ENCODE measurements at regions not wholly inside any gene's neighbourhood (a gene's known extent, or its start where the extent isn't known, plus 50 kb on each side); places are given as distances from the start of the nearest gene placed in this dataset.

- H3K27ac ChIP-seq = no peak overlapping the region
- H2AFZ ChIP-seq = no peak overlapping the region
- H3K27me3 ChIP-seq (ENCODE audit: control insufficient read depth, insufficient read depth, low read length) = no peaks in the 10 kb centered on the region
- no peaks in the 10 kb centered on the region for H3K79me2 ChIP-seq
- H3K9ac ChIP-seq = no peak overlapping the region
- no peak overlapping the region for H3K4me3 ChIP-seq (ENCODE audit: low read depth, low read length)
- H3K4me2 ChIP-seq (ENCODE audit: low read length) = no peak overlapping the region
- H3K36me3 ChIP-seq (ENCODE audit: control insufficient read depth, insufficient read depth, low read length) = no peaks in the 10 kb centered on the region
- H3K9me3 ChIP-seq (ENCODE audit: control insufficient read depth, low read length) = no peaks in the 10 kb centered on the region
- H3K4me1 ChIP-seq = no peaks in the 10 kb centered on the region
- TF ChIP-seq CTCF (IDR thresholded peaks at IDR 0.05) = no peak
These were observed 163.4 kb upstream of the FREM1 start for GRCh38 chr9:15073620-15074019.

- no peaks in the 10 kb centered on the region for H3K27me3 ChIP-seq (ENCODE audit: control insufficient read depth, insufficient read depth, low read length)
- TF ChIP-seq CTCF (IDR thresholded peaks at IDR 0.05) = no peak
- H3K36me3 ChIP-seq (ENCODE audit: control insufficient read depth, insufficient read depth, low read length) = no peaks in the 10 kb centered on the region
- no peak overlapping the region for H3K9ac ChIP-seq
- H3K4me1 ChIP-seq = no peaks in the 10 kb centered on the region
- no peak overlapping the region for H2AFZ ChIP-seq
- no peaks in the 10 kb centered on the region for H3K79me2 ChIP-seq
- no peak overlapping the region for H3K4me3 ChIP-seq (ENCODE audit: low read depth, low read length)
- H3K27ac ChIP-seq = no peak overlapping the region
- no peaks in the 10 kb centered on the region for H3K9me3 ChIP-seq (ENCODE audit: control insufficient read depth, low read length)
- H3K4me2 ChIP-seq (ENCODE audit: low read length) = no peak overlapping the region
These were observed 160.5 kb upstream of the FREM1 start for GRCh38 chr9:15070716-15071115.

DNA sequence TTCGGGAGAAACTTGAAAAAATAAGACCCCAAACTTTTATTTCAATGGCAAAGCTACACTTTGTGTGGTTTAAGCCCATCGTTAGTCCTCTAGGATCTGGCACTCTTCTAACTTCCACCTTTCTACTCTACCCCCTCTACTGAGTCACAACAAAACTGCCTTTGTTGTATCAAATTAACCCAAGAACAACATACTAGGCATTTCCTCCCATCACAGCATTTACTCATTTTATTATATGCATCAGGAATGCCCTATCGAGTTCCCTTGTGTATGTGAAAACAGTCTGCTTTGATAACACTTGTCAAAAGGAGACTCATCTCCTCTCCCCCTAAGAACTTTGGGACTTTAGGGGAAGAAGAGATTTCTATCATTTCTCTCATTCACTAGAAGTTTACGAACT, 158.9 kb upstream of the FREM1 start:
- TF ChIP-seq CTCF (IDR thresholded peaks at IDR 0.05) = no peak
- Histone ChIP-seq H3K4me1 (no peaks in the 10 kb centered on the region), H3K36me3 (ENCODE audit: control insufficient read depth, insufficient read depth, low read length) (no peaks in the 10 kb centered on the region), H3K79me2 (no peaks in the 10 kb centered on the region), H3K27me3 (ENCODE audit: control insufficient read depth, insufficient read depth, low read length) (no peaks in the 10 kb centered on the region), H3K4me3 (ENCODE audit: low read depth, low read length) (no peak overlapping the region), H3K27ac (no peak overlapping the region), H3K9me3 (ENCODE audit: control insufficient read depth, low read length) (no peaks in the 10 kb centered on the region), H3K4me2 (ENCODE audit: low read length) (no peak overlapping the region), H2AFZ (no peak overlapping the region), H3K9ac (no peak overlapping the region)

GRCh38 chr9:15068261-15068660, 158.0 kb upstream of the FREM1 start:
- no peaks in the 10 kb centered on the region for H3K9me3 ChIP-seq (ENCODE audit: control insufficient read depth, low read length)
- no peak overlapping the region for H2AFZ ChIP-seq
- TF ChIP-seq CTCF (IDR thresholded peaks at IDR 0.05) = no peak
- H3K79me2 ChIP-seq = no peaks in the 10 kb centered on the region
- H3K27ac ChIP-seq = no peak overlapping the region
- no peak overlapping the region for H3K4me2 ChIP-seq (ENCODE audit: low read length)
- no peak overlapping the region for H3K4me3 ChIP-seq (ENCODE audit: low read depth, low read length)
- no peaks in the 10 kb centered on the region for H3K36me3 ChIP-seq (ENCODE audit: control insufficient read depth, insufficient read depth, low read length)
- no peaks in the 10 kb centered on the region for H3K27me3 ChIP-seq (ENCODE audit: control insufficient read depth, insufficient read depth, low read length)
- no peak overlapping the region for H3K9ac ChIP-seq
- H3K4me1 ChIP-seq = no peaks in the 10 kb centered on the region

- Histone ChIP-seq H3K4me2 (ENCODE audit: low read length) (no peak overlapping the region), H3K4me1 (no peaks in the 10 kb centered on the region), H3K27me3 (ENCODE audit: control insufficient read depth, insufficient read depth, low read length) (no peaks in the 10 kb centered on the region), H3K27ac (no peak overlapping the region), H3K36me3 (ENCODE audit: control insufficient read depth, insufficient read depth, low read length) (no peaks in the 10 kb centered on the region), H2AFZ (no peak overlapping the region), H3K79me2 (no peaks in the 10 kb centered on the region), H3K4me3 (ENCODE audit: low read depth, low read length) (no peak overlapping the region), H3K9ac (no peak overlapping the region), H3K9me3 (ENCODE audit: control insufficient read depth, low read length) (no peaks in the 10 kb centered on the region)
- TF ChIP-seq CTCF (IDR thresholded peaks at IDR 0.05) = no peak
These were observed 148.8 kb upstream of the FREM1 start for GRCh38 chr9:15059003-15059402.

Measured in parathyroid adenoma (tissue), 2 donors.